ENCODE measurements at regions not wholly inside any gene's neighbourhood (a gene's known extent, or its start where the extent isn't known, plus 50 kb on each side); places are given as distances from the start of the nearest gene placed in this dataset.
A peak's percentile ranks its signal among the peaks of the same experiment; 100 is the strongest.
"Not testable (repeated sequence)": the region's sequence is repeated elsewhere in the genome, so short reads cannot be mapped to it uniquely, and the experiment has no call there.

- DNase-seq (ENCODE audit: low spot score) = no peak
These were observed 182.1 kb upstream of the ITGA1 start for GRCh38 chr5:52605317-52606313.

- DNase-seq (ENCODE audit: low spot score) = no peak
These were observed 180.4 kb upstream of the ITGA1 start for GRCh38 chr5:52607227-52607824.

- no peak for DNase-seq (ENCODE audit: low spot score)
These were observed 167.4 kb upstream of the ITGA1 start for GRCh38 chr5:52620315-52620714.

DNA sequence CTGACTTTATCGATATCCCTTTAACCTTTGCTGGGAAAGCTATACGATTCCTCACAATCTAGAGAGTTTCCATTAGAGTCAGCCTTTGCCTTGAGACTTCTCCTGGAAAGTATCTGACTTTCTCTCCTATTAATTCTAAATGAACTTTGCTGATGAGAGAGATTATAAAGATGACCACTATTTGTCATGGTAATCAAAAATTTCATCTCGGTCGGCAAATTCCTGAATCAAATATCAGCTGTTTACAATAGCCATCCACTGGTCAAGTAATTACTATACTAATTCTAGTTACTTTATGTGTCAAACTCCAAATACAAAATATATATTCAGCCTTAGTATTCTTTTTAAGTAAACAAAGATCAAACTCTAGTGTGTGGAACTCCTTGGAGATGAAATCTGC lies 164.4 kb upstream of the ITGA1 start:
- no peak for DNase-seq (ENCODE audit: low spot score)

DNA sequence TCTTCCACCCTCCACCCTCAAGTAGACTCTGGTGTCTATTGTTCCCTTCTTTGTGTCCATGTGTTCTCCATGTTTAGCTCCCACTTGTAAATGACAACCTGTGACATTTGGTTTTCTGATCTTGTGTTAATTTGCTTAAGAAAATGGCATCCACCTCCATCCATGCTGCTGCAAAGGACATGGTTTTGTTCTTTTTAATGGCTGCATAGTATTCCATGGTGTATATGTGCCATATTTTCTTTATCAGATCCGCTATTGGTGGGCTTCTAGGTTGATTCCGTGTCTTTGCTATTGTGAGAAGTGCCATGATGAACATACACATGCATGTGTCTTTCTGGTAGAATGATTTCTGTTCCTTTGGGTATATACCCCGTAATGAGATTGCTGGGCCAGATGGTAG lies 163.4 kb upstream of the ITGA1 start:
- DNase-seq (ENCODE audit: low spot score) = no peak

- no peak for DNase-seq (ENCODE audit: low spot score)
These were observed 161.4 kb upstream of the ITGA1 start for GRCh38 chr5:52626312-52626711.

GRCh38 chr5:52627740-52628139 lies 160.0 kb upstream of the ITGA1 start:
- DNase-seq (ENCODE audit: low spot score) = no peak

- DNase-seq (ENCODE audit: low spot score) = no peak
These were observed 155.4 kb upstream of the ITGA1 start for GRCh38 chr5:52632281-52632680.

GRCh38 chr5:52634171-52634570 lies 153.5 kb upstream of the ITGA1 start:
- DNase-seq (ENCODE audit: low spot score) = not testable (repeated sequence)

DNA sequence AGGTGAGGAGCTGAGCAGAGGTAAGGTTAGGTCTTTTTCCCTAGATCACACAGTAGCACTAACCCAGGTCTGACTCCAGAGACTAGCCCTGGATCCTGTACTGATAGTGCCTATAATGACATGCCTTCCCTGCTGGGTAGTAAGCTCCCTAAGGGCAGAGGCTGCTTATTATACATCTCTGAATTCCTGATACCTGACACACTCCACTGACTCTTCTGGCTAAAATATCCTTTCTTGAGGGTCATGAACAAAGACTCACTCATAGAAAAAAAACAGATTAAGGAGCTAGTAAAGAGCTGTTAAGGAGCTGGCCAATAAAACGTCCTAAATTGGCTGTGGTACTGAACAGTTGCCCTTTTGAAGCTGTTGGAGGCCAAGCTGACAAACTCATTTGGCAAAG lies 149.0 kb upstream of the ITGA1 start:
- no peak for DNase-seq (ENCODE audit: low spot score)

GRCh38 chr5:52648726-52649125 lies 139.0 kb upstream of the ITGA1 start:
- no peak for DNase-seq (ENCODE audit: low spot score)

DNA sequence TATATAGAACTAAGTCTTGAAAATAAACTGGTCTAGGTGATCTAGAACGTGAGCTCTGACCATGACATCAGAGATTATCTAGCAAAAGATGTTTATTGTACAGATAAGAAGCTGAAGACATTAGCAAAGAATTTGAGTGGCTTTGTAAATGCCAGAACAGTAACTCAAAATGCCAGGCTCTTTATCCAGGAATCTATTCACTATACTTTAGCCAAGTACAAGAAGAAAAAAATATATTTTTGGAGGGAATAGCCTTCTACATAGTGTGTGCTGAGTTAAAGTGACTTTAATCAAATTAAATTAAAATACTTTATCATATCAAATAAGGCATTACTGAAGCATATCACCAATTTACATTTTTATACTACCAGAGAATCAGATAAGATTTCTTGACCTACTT lies 132.6 kb upstream of the ITGA1 start:
- DNase-seq (ENCODE audit: low spot score) = no peak

DNA sequence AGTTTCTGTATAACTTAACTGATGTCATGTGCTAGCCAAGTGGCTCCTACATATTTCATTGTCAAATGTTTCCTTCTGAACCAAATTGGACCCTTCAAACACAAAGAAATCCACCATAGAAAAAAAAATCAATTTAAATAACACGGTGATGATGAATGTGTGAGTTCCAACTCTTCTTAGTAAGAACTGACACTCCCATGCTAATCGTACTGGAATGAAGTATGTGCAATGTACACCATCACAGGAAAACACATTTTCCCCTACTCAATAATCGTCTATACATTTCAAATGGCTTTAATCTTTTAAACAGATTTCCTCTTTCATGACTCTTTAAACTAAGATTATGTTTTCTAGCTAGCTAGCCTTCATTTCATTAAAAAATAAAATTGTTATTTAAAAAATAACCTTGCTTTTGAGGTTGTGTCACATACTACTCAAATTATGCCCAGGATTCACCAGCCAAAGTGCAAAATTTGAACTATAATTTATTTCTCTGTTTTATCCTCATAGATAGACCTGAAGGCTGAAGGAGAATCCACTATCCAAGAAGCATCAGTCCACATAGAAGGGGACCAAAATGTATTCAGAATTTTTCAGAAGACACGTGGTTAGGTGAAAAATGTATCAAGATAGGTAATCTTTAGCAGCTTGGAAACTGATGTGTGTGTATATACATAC lies 131.0 kb upstream of the ITGA1 start:
- DNase-seq (ENCODE audit: low spot score) = no peak

DNA sequence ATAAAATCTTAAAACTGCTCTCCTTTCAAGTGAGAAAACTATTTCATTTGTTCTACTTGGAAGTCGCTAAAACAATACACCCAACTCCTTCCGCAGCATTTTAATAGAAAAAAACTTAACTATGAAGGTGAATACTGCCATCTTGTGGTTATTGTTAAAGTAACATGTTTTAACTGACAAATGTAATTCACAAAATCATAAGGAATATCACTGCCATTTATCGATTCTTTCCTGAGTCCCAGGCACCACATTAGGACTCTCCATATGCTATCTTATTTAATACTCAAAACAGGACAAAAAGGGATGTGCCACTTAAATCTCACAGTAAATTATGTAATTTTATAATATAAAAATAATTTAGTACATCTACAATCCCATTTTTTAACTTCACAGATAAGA lies 130.5 kb upstream of the ITGA1 start:
- DNase-seq (ENCODE audit: low spot score) = peak; percentile 27

GRCh38 chr5:52658246-52658645 lies 129.5 kb upstream of the ITGA1 start:
- no peak for DNase-seq (ENCODE audit: low spot score)

DNA sequence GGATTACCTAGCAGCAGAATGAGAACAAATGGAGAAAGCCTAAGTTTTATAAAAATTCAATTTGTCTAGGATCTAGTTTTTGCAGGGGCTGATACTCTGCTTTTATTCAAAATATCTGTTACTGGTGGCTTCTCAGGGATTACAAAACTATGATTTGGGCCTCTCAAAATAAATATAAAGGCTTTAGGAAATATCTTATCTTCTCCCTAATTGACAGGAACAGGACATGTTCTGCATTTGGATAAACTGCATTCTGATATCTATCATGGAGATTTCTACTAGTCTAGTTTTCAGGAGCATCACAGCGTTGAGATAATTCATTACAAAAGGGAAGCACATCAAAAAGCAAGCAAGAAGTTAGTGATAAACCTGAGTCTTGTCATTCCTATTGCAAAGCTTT lies 127.1 kb upstream of the ITGA1 start:
- DNase-seq (ENCODE audit: low spot score) = no peak

GRCh38 chr5:52661903-52662595 lies 125.7 kb upstream of the ITGA1 start:
- DNase-seq (ENCODE audit: low spot score) = no peak

DNA sequence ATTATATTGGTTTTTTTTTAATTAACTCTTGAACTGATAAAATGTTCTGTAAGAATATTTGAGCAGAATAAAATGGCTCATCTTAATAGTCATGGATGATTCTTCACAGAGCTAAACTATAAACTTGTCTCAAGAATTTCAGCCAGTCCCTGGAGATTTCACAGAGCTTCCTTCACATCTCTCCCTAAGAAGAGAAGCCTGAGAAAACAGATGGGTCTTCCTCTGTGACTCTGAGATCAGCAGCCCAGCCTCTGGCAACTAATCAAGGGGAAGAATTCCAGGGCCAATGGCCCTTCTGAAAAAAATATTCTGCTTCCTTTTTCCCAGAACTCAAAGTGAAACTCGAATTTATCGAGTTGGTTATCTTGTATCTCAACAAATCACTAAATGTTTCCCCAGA lies 122.2 kb upstream of the ITGA1 start:
- DNase-seq (ENCODE audit: low spot score) = no peak

GRCh38 chr5:52668139-52668538 lies 119.6 kb upstream of the ITGA1 start:
- DNase-seq (ENCODE audit: low spot score) = no peak

- no peak for DNase-seq (ENCODE audit: low spot score)
These were observed 119.1 kb upstream of the ITGA1 start for GRCh38 chr5:52668544-52669185.

- DNase-seq (ENCODE audit: low spot score) = no peak
These were observed 115.3 kb upstream of the ITGA1 start for GRCh38 chr5:52672459-52672858.

- DNase-seq (ENCODE audit: low spot score) = no peak
These were observed 114.2 kb upstream of the ITGA1 start for GRCh38 chr5:52673495-52673894.

All from CD4-positive, alpha-beta T cell treated with Interleukin-6 at 100 ng/mL for 8 hours (primary cell).